Naive B cell (primary cell): ENCODE measurements at regions not wholly inside any gene's neighbourhood (a gene's known extent, or its start where the extent isn't known, plus 50 kb on each side); places are given as distances from the start of the nearest gene placed in this dataset.
"Not testable (repeated sequence)": the region's sequence is repeated elsewhere in the genome, so short reads cannot be mapped to it uniquely, and the experiment has no call there.

Experiments
- ATAC-seq, 2 donors: fragments of 150-1000 bp; cut with Tn5 transposase; 2 replicates each; pipeline ENCODE4 v1.10.0; 2021; ENCODE audit warnings: low read depth in 2 of 2, mild to moderate bottlenecking in 2 of 2, moderate library complexity in 2 of 2
- DNase-seq: peaks from one replicate; pipeline ENCODE4 v3.0.0; 2022
- H3K27ac Mint-ChIP-seq, 6 donors: one replicate each; pipeline ENCODE4 v1.8.0; 2020 to 2022; ENCODE audit warnings: mild to moderate bottlenecking in 6 of 6, mixed read lengths in 6 of 6, moderate library complexity in 5 of 6, inconsistent platforms in 2 of 6
- H3K27me3 Mint-ChIP-seq, 3 donors: one replicate each; pipeline ENCODE4 v1.8.0; 2021 to 2022; ENCODE audit warnings: mixed read lengths in 3 of 3, mild to moderate bottlenecking in 1 of 3
- H3K36me3 Mint-ChIP-seq, 2 donors: one replicate each; pipeline ENCODE4 v1.8.0; 2020 to 2022; ENCODE audit warnings: mixed read lengths in 2 of 2, inconsistent platforms in 1 of 2, mild to moderate bottlenecking in 1 of 2
- H3K4me1 Mint-ChIP-seq, 3 donors: one replicate each; pipeline ENCODE4 v1.8.0; 2020 to 2022; ENCODE audit warnings: mixed read lengths in 3 of 3, inconsistent platforms in 1 of 3, mild to moderate bottlenecking in 1 of 3, moderate library complexity in 1 of 3
- H3K4me3 Mint-ChIP-seq, 8 donors: one replicate each; pipeline ENCODE4 v1.8.0; 2020 to 2022; ENCODE audit warnings: mild to moderate bottlenecking in 8 of 8, mixed read lengths in 8 of 8, moderate library complexity in 8 of 8, inconsistent platforms in 2 of 8
- H3K9me3 Mint-ChIP-seq, 7 donors: one replicate each; pipeline ENCODE4 v1.8.0; 2020 to 2022; ENCODE audit warnings: mixed read lengths in 7 of 7, mild to moderate bottlenecking in 5 of 7, inconsistent platforms in 2 of 7, moderate library complexity in 1 of 7

GRCh38 chr6:94562846-94563245 lies 1014.5 kb upstream of the MANEA start:
- Mint-ChIP-seq H3K36me3 (peaks cover 0 to 7% of the 10 kb centered on the region in 2 donors), H3K27ac (no peak overlapping the region), H3K27me3 (no peaks in the 10 kb centered on the region), H3K9me3 (peaks cover 0 to 10% (median 6%) of the 10 kb centered on the region in 7 donors), H3K4me1 (no peaks in the 10 kb centered on the region), H3K4me3 (no peak overlapping the region)
- DNase-seq = no peak
- no peak for ATAC-seq

- Mint-ChIP-seq H3K36me3 (peaks cover 0 to 7% of the 10 kb centered on the region in 2 donors), H3K27me3 (no peaks in the 10 kb centered on the region), H3K4me1 (no peaks in the 10 kb centered on the region), H3K4me3 (no peak overlapping the region), H3K9me3 (peaks cover 1 to 21% (median 10%) of the 10 kb centered on the region in 7 donors), H3K27ac (no peak overlapping the region)
- DNase-seq (no peak), ATAC-seq (no peak)
Measured at GRCh38 chr6:94559829-94560537, 1017.4 kb upstream of the MANEA start.

GRCh38 chr6:94557207-94557606 lies 1020.1 kb upstream of the MANEA start:
- not testable (repeated sequence) for ATAC-seq, H3K27ac Mint-ChIP-seq

GRCh38 chr6:94548201-94548600 lies 1029.1 kb upstream of the MANEA start:
- H3K27ac Mint-ChIP-seq = no peak overlapping the region
- ATAC-seq (no peak), DNase-seq (no peak)
- H3K27me3 Mint-ChIP-seq = no peaks in the 10 kb centered on the region
- H3K4me1 Mint-ChIP-seq = no peaks in the 10 kb centered on the region
- H3K4me3 Mint-ChIP-seq = no peak overlapping the region
- no peaks in the 10 kb centered on the region for H3K36me3 Mint-ChIP-seq
- H3K9me3 Mint-ChIP-seq = peaks cover 0 to 4% (median 0%) of the 10 kb centered on the region in 7 donors

More at GRCh38 chr6:94557207-94557606, 1020.1 kb upstream of the MANEA start:
- H3K4me1 Mint-ChIP-seq, DNase-seq, H3K4me3 Mint-ChIP-seq, H3K36me3 Mint-ChIP-seq, H3K27me3 Mint-ChIP-seq: not testable (repeated sequence)
- peaks cover 5 to 17% (median 11%) of the 10 kb centered on the region in 7 donors for H3K9me3 Mint-ChIP-seq

- H3K4me1 Mint-ChIP-seq = no peaks in the 10 kb centered on the region
- peaks cover 0 to 7% of the 10 kb centered on the region in 2 donors for H3K36me3 Mint-ChIP-seq
- peaks cover 0 to 13% (median 10%) of the 10 kb centered on the region in 7 donors for H3K9me3 Mint-ChIP-seq
- H3K4me3 Mint-ChIP-seq = no peak overlapping the region
- ATAC-seq (no peak), DNase-seq (no peak)
- peak overlapping the region in 1 of 6 donors; percentile 10 for H3K27ac Mint-ChIP-seq
- no peaks in the 10 kb centered on the region for H3K27me3 Mint-ChIP-seq
Measured at GRCh38 chr6:94535798-94536197, 1041.5 kb upstream of the MANEA start.

GRCh38 chr6:94511502-94512088 lies 1065.7 kb upstream of the MANEA start:
- no peaks in the 10 kb centered on the region for H3K36me3 Mint-ChIP-seq
- H3K4me1 Mint-ChIP-seq = no peaks in the 10 kb centered on the region
- no peak overlapping the region for H3K27ac Mint-ChIP-seq
- no peak for ATAC-seq
- no peak for DNase-seq
- no peaks in the 10 kb centered on the region for H3K27me3 Mint-ChIP-seq
- no peak overlapping the region for H3K4me3 Mint-ChIP-seq
- peaks cover 0 to 5% (median 3%) of the 10 kb centered on the region in 7 donors for H3K9me3 Mint-ChIP-seq

- peaks cover 0 to 5% (median 0%) of the 10 kb centered on the region in 7 donors for H3K9me3 Mint-ChIP-seq
- no peaks in the 10 kb centered on the region for H3K4me1 Mint-ChIP-seq
- no peak overlapping the region for H3K27ac Mint-ChIP-seq
- no peaks in the 10 kb centered on the region for H3K36me3 Mint-ChIP-seq
- DNase-seq (no peak), ATAC-seq (no peak)
- H3K27me3 Mint-ChIP-seq = no peaks in the 10 kb centered on the region
- no peak overlapping the region for H3K4me3 Mint-ChIP-seq
Measured at GRCh38 chr6:94510877-94511276, 1066.5 kb upstream of the MANEA start.

- DNase-seq (no peak), ATAC-seq (no peak)
- H3K4me1 Mint-ChIP-seq = no peaks in the 10 kb centered on the region
- H3K27ac Mint-ChIP-seq = no peak overlapping the region
- H3K4me3 Mint-ChIP-seq = no peak overlapping the region
- H3K9me3 Mint-ChIP-seq = peaks cover 0 to 1% (median 0%) of the 10 kb centered on the region in 7 donors
- no peaks in the 10 kb centered on the region for H3K27me3 Mint-ChIP-seq
- no peaks in the 10 kb centered on the region for H3K36me3 Mint-ChIP-seq
Measured at GRCh38 chr6:94501516-94501915, 1075.8 kb upstream of the MANEA start.

GRCh38 chr6:94498099-94498498 lies 1078.7 kb upstream of the EPHA7 start:
- ATAC-seq = no peak
- no peak overlapping the region for H3K4me3 Mint-ChIP-seq
- no peaks in the 10 kb centered on the region for H3K4me1 Mint-ChIP-seq
- H3K9me3 Mint-ChIP-seq = peaks cover 0 to 3% (median 0%) of the 10 kb centered on the region in 7 donors
- no peaks in the 10 kb centered on the region for H3K36me3 Mint-ChIP-seq
- no peaks in the 10 kb centered on the region for H3K27me3 Mint-ChIP-seq
- H3K27ac Mint-ChIP-seq = no peak overlapping the region
- DNase-seq = no peak

- H3K27me3 Mint-ChIP-seq = no peaks in the 10 kb centered on the region
- ATAC-seq (no peak), DNase-seq (no peak)
- no peak overlapping the region for H3K27ac Mint-ChIP-seq
- no peaks in the 10 kb centered on the region for H3K4me1 Mint-ChIP-seq
- H3K36me3 Mint-ChIP-seq = no peaks in the 10 kb centered on the region
- H3K4me3 Mint-ChIP-seq = no peak overlapping the region
- H3K9me3 Mint-ChIP-seq = peaks cover 0 to 3% (median 0%) of the 10 kb centered on the region in 7 donors
Measured at GRCh38 chr6:94494500-94494899, 1075.1 kb upstream of the EPHA7 start.

GRCh38 chr6:94487371-94487770 lies 1068.0 kb upstream of the EPHA7 start:
- no peaks in the 10 kb centered on the region for H3K27me3 Mint-ChIP-seq
- DNase-seq (no peak), ATAC-seq (no peak)
- no peaks in the 10 kb centered on the region for H3K36me3 Mint-ChIP-seq
- H3K27ac Mint-ChIP-seq = no peak overlapping the region
- H3K9me3 Mint-ChIP-seq = peaks cover 0 to 3% (median 0%) of the 10 kb centered on the region in 7 donors
- H3K4me3 Mint-ChIP-seq = no peak overlapping the region
- no peaks in the 10 kb centered on the region for H3K4me1 Mint-ChIP-seq

- no peak for DNase-seq
- H3K36me3 Mint-ChIP-seq = no peaks in the 10 kb centered on the region
- peaks cover 0 to 22% (median 9%) of the 10 kb centered on the region in 7 donors for H3K9me3 Mint-ChIP-seq
- H3K4me1 Mint-ChIP-seq = no peaks in the 10 kb centered on the region
- no peak overlapping the region for H3K27ac Mint-ChIP-seq
- no peak overlapping the region for H3K4me3 Mint-ChIP-seq
- ATAC-seq = no peak
- no peaks in the 10 kb centered on the region for H3K27me3 Mint-ChIP-seq
Measured at GRCh38 chr6:94478133-94479005, 1059.0 kb upstream of the EPHA7 start.

GRCh38 chr6:94468830-94469229 lies 1049.5 kb upstream of the EPHA7 start:
- Mint-ChIP-seq H3K27me3 (no peaks in the 10 kb centered on the region), H3K4me1 (no peaks in the 10 kb centered on the region), H3K36me3 (no peaks in the 10 kb centered on the region), H3K4me3 (no peak overlapping the region), H3K27ac (no peak overlapping the region), H3K9me3 (peaks cover 0 to under 1% (median 0%) of the 10 kb centered on the region in 7 donors)
- no peak for DNase-seq
- no peak for ATAC-seq
